Heart left ventricle (tissue), 13 donors: ENCODE measurements at regions not wholly inside any gene's neighbourhood (a gene's known extent, or its start where the extent isn't known, plus 50 kb on each side); places are given as distances from the start of the nearest gene placed in this dataset.

ENCODE experiments used
- POLR2A ChIP-seq, 2 donors: fragments of 450-650 bp; IDR thresholded peaks; one replicate each; pipeline ENCODE4 v1.6.1; 2017; ENCODE audit warnings: antibody characterized with exemption in 2 of 2, mild to moderate bottlenecking in 2 of 2, moderate library complexity in 2 of 2
- TF ChIP-seq, protein P1 (sequence below), 12 donors: fragments of 200-600 bp; sonication (generic) in 4 of 12; IDR thresholded peaks; one replicate each; pipeline versions ENCODE4 v1.5.0 to v1.8.0; 2018 to 2022; ENCODE audit warnings: antibody characterized with exemption in 12 of 12, mild to moderate bottlenecking in 5 of 12
- donor health status: ischemic (EF 13 %, LVEDD 7.1; RV severe dilation, severe dysfunction).
- donor health status: DM: no; HTN: yes; CAD: no.
- donor health status: DM: no; HTN: no; CAD: no.
- donor health status: ischemic (EF 25% LVEDD 6.9; RV normal size, moderate dysfunction).
- donor health status: ischemic (EF 25% LVEDD 5.7; RV mildly dilated, moderate dysfunction).
- donor health status: ischemic (EF 35%, LVEDD 5.7; RV mildly dilated, moderate dysfunction).
- donor health status: nonischemic (EF 11% LVEDD 7.7; RV severe dilation, severe dysfunction).
- donor health status: DM: yes; HTN: yes; CAD: no.
- donor health status: PGD.
- donor health status: ischemic (EF 29% LVEDD 5.4; RV normal size, mild dysfunction).
- donor health status: nonischemic (EF 23%, LVEDD 6.1; RV moderate dilation, normal function).

DNA sequence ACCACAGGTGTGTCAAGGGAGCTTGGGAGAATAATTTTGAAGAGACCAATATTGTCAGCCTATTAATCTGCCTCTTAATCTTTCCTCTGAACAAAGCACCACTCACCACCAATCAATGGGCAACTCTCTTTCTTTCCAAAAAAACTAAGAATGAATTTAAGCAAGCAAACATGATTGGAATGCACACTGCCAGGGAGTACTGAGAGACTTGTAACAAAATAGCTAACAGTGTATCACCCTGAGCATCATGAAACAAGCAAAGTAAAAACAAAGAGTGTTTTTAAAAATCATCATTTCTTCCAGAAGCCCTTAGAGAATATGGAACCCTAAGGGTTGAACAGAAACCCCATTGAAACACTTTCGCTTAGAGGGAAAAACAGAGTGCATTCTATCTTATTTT lies 299.7 kb downstream of the DSEL start:
- no peak for TF ChIP-seq POLR2A (IDR thresholded peaks at IDR 0.05)
- TF ChIP-seq, protein P1, sequence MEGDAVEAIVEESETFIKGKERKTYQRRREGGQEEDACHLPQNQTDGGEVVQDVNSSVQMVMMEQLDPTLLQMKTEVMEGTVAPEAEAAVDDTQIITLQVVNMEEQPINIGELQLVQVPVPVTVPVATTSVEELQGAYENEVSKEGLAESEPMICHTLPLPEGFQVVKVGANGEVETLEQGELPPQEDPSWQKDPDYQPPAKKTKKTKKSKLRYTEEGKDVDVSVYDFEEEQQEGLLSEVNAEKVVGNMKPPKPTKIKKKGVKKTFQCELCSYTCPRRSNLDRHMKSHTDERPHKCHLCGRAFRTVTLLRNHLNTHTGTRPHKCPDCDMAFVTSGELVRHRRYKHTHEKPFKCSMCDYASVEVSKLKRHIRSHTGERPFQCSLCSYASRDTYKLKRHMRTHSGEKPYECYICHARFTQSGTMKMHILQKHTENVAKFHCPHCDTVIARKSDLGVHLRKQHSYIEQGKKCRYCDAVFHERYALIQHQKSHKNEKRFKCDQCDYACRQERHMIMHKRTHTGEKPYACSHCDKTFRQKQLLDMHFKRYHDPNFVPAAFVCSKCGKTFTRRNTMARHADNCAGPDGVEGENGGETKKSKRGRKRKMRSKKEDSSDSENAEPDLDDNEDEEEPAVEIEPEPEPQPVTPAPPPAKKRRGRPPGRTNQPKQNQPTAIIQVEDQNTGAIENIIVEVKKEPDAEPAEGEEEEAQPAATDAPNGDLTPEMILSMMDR (IDR thresholded peaks at IDR 0.05), result no peak
